DOHH2 (cell line): ENCODE measurements at regions not wholly inside any gene's neighbourhood (a gene's known extent, or its start where the extent isn't known, plus 50 kb on each side); places are given as distances from the start of the nearest gene placed in this dataset.

Source experiments
- CTCF ChIP-seq: fragments of 200-600 bp; sonication (generic); IDR thresholded peaks from one replicate; pipeline ENCODE4 v1.5.1; 2014; ENCODE audit warnings: antibody characterized with exemption, mild to moderate bottlenecking, low read depth, low read length; ENCODE audit not compliant: poor library complexity, severe bottlenecking
- EZH2phosphoT487 ChIP-seq: fragments of 200-600 bp; sonication (generic); IDR thresholded peaks from 2 replicates; pipeline ENCODE4 v1.6.1; 2017; ENCODE audit warnings: borderline replicate concordance, mild to moderate bottlenecking, antibody characterized with exemption, low read length, moderate library complexity, mixed read lengths

DNA sequence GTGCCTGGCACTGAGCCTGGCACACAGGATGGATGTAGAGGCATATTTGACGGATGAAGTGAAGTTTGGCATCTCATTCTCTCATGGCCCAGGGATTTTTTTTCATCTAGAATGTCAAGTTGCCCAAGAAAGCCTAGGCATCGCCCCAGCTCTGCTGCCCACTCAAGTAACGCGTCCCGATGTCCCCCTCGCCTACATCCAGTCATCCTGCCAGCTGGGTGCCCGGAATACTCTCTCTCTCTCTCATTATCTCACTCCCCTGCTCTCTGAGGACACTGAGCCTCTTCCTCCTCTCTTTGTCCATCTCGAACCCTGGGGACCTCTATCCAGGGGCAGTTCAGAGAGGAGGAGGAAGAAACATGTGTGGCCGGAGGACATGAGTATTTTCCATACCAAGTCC, 142.3 kb upstream of the ZC3H12A start:
- TF ChIP-seq CTCF, result no peak
- TF ChIP-seq EZH2phosphoT487, result no peak
